Coronary artery (tissue), 2 donors: ENCODE measurements at regions not wholly inside any gene's neighbourhood (a gene's known extent, or its start where the extent isn't known, plus 50 kb on each side); places are given as distances from the start of the nearest gene placed in this dataset.
"Not testable (repeated sequence)": the region's sequence is repeated elsewhere in the genome, so short reads cannot be mapped to it uniquely, and the experiment has no call there.

Experiments used
- DNase-seq: peaks from one replicate; pipeline ENCODE4 v3.0.0-alpha.2; 2017; ENCODE audit warnings: low spot score
- H3K27ac ChIP-seq, 2 donors: fragments of 200-600 bp; sonication (generic); one replicate each; pipeline ENCODE4 v1.5.1; 2016 to 2019
- H3K4me3 ChIP-seq: fragments of 200-600 bp; sonication (generic); 2 replicates; pipeline ENCODE4 v1.5.1; 2016; ENCODE audit warnings: mild to moderate bottlenecking, moderate library complexity
- CTCF ChIP-seq: fragments of 200-600 bp; sonication (generic); IDR thresholded peaks from one replicate; pipeline ENCODE4 v1.5.1; 2019; ENCODE audit warnings: antibody characterized with exemption

- H3K27ac ChIP-seq, result no peak overlapping the region
- no peak for TF ChIP-seq CTCF
- no peak overlapping the region for H3K4me3 ChIP-seq
- no peak for DNase-seq
Observed at GRCh38 chr2:88396209-88396608, 56.3 kb downstream of the FOXI3 start.

GRCh38 chr2:88377641-88377991, 74.9 kb downstream of the FOXI3 start:
- no peak for DNase-seq
- Histone ChIP-seq H3K27ac (no peak overlapping the region), H3K4me3 (no peak overlapping the region)
- TF ChIP-seq CTCF, result no peak

- TF ChIP-seq CTCF, result no peak
- Histone ChIP-seq H3K27ac (no peak overlapping the region), H3K4me3 (no peak overlapping the region)
- DNase-seq, result no peak
Observed at GRCh38 chr2:88372042-88372441, 80.5 kb downstream of the FOXI3 start.

- H3K27ac ChIP-seq, DNase-seq, H3K4me3 ChIP-seq: not testable (repeated sequence)
Observed at GRCh38 chr2:88365408-88365807, 87.1 kb downstream of the FOXI3 start.

- TF ChIP-seq CTCF, result no peak
- no peak for DNase-seq
- H3K27ac ChIP-seq, result no peak overlapping the region
- no peak overlapping the region for H3K4me3 ChIP-seq
Observed at GRCh38 chr2:88355486-88355885, 97.0 kb downstream of the FOXI3 start.

GRCh38 chr2:88351249-88351601, 101.3 kb downstream of the FOXI3 start:
- H3K27ac ChIP-seq, result no peak overlapping the region

GRCh38 chr2:88350331-88351248, 101.9 kb downstream of the FOXI3 start:
- H3K4me3 ChIP-seq, result peak overlapping the region; percentile 55
- TF ChIP-seq CTCF, result peak; percentile 23
- H3K27ac ChIP-seq, result no peak overlapping the region
- DNase-seq, result no peak

More at GRCh38 chr2:88351249-88351601, 101.3 kb downstream of the FOXI3 start:
- no peak overlapping the region for H3K4me3 ChIP-seq
- DNase-seq, result no peak
- no peak for TF ChIP-seq CTCF
